NCI-H446 treated with DMSO at 0.1 percent for 48 hours (cell line): ENCODE measurements at regions not wholly inside any gene's neighbourhood (a gene's known extent, or its start where the extent isn't known, plus 50 kb on each side); places are given as distances from the start of the nearest gene placed in this dataset.

Source experiments
- DNase-seq: peaks from one replicate; lab custom pipeline; 2025; lab: John Stamatoyannopoulos, UW

DNA sequence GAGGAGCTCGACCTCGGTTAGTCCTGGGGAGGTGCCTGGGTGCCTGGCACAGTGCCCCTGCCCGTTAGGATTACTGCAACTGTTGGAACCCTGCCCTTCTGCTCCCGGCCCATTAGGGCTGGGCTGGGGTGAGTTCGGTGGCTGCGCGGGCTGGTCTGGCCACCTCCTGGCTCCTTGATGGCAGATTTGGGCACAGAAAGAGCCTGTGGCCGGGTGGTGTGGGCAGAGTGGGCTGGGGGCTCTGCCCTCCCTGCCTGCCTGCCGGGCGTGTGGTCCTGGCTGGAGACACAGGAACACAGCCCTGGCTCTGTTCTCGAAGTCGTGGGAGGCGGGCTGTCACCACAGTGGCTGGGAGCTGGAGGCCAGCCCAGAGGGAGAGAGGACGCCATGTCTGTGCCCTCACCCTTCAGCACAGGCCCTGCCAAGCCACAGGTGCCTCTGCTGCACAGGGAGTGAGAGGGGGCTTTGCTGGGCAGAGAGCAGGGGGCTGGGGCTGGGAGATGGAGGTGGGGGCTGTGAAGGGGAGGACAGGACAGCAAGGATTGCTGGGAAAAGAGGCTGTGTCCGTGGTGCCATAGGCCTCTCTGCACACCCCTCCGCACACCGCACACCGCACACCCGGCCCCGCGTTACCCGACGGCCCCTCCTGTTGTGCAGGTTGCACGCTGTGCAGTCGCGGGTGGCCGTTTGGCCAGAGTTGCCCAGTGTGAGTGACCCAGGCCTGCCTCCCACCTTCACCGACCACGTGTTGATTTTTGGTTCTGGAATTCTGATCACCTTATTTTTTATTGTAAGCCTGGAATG lies 236.6 kb upstream of the GSE1 start:
- DNase-seq = peak; percentile 43

DNA sequence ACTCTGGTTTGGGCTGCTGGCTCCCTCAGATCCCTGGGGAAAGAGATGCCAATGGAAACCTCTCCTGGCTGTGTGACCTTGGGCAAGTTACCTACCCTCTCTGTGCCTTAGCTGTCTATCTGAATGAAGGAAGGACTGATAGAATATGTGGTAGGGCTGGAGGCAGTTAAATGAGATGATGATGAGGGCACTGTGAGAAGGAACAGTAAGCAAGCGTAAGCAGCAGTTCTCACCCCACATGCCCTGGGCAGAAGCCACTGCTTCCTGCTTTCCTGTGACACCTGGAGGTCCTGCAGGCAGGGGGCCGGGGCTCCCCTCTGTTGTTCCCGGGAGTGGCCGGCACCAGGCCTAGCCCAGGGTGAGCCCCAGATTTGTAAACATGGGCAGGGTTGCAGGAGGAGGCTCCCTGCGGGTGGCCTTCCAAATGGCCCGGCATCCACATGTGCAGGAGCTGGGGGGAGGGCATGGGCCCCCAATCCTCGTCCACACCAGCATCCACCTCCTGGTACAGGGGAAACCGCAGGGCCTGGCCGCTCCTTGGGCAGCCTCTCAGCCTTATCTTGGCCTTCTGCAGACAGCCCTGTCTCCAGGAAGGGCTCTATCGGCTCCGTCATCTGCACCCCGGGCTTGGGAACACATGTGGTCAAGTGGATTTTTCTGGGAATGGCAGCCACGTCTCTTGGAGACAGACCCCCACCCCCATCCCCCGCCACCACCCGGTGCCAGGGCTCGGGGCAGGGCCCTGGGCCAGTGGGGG lies 235.6 kb upstream of the GSE1 start:
- DNase-seq = no peak

DNA sequence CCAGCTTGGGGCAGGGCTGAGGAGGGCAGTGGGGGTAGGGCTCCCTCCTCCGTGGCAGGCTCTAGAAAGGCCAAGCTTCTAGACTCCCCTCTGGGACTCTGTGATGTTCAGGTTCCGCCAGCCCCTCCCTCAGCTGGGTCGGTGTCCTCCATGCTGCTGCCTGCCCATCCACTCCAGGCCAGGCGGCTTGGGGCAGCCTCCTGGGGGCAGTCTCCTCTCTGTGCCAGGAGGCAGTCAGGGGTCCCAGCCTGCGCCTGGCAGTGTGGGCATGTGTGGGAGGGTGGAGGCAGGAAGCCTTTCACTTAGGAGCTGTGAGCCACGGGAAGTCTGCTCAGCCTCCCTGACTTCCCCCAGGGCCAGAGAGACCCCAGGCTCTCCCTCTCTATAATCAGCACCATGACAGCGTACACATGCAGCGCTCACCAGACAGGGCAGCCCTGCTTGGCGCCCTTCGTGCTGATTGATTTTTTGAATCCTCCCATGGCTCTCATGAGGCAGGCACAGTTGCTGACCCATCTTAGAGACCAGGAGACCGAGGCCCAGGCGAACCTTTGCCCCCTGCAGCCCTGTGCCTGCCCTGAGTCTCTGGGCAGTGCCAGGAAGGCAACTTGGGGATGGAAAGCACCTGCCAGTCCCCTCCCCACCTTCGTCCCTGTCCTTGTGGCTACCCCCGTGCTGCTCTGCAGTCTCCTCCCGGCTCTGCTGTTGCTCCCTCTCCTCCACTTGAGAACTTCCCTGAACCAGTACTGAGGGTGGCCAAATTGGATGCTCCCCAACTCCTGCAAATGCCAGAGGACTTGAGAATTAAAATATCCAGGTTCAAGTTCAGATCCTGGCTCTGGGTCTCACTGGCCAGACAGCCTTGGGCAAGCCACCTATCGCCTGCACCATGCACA lies 234.7 kb upstream of the GSE1 start:
- no peak for DNase-seq

DNA sequence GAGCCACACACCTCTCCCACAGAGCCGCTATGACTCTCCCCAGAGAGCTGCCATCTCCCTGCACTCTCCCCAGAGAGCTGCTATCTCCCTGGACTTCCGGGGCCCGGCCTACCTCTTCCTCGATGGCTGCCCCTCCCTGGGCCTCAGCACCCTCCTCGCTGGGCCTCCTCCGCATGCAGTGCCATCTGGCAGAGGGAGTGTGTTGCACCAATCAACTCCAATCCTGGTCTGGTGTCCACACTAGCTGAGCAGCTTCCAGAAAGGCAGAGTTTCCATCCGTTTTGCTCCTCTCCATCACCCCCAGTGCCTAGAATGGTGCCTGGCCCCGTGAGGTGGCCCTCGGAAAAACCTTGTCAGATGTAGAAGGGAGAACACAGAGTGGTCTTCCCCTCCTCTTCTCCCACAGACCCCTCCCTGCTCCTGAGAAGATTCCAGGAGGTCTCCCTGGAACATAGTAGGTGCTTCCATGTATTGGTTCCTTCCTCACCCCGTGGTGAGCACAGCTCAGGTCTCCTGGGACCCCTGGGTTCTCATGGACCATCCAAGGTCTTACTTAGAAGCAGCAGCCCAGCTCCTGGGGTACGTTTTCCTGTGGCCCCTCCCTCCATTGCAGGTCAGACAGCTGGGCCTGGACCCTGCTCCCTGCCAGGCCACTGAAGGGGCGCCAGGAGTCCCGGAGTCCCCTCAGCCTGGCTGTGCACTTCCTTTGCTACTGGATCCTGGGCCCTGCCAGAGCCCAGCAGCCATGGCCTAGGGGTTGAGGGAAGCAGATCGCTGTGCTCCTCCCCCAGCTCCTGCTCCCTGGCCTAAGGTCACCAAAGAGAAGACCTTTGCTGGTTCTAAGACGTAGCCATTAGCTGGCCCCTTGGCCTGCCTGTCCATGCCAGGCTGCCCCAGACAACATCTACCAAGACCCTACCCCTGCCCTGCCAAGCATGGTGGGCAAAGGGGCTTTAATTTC lies 233.8 kb upstream of the GSE1 start:
- no peak for DNase-seq

DNA sequence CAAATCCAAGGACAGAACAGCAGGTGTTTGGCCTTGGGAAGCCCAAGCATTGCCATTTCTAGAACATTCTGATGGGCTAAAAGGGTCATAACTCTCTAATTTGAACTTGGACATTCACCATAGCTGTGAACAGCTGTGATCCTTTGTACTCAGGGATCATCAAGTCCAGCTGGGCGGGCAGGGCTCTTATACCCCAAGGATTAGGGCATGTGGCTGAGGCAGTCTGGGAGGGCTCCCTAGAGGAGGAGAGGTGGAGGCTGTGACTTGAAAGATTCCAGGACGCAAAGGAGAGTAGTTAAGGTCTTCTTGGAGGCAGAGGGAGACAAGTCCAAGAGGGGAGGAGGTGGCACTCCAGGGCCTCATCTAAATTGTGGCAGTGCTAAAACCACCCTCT lies 233.1 kb upstream of the GSE1 start:
- no peak for DNase-seq

DNA sequence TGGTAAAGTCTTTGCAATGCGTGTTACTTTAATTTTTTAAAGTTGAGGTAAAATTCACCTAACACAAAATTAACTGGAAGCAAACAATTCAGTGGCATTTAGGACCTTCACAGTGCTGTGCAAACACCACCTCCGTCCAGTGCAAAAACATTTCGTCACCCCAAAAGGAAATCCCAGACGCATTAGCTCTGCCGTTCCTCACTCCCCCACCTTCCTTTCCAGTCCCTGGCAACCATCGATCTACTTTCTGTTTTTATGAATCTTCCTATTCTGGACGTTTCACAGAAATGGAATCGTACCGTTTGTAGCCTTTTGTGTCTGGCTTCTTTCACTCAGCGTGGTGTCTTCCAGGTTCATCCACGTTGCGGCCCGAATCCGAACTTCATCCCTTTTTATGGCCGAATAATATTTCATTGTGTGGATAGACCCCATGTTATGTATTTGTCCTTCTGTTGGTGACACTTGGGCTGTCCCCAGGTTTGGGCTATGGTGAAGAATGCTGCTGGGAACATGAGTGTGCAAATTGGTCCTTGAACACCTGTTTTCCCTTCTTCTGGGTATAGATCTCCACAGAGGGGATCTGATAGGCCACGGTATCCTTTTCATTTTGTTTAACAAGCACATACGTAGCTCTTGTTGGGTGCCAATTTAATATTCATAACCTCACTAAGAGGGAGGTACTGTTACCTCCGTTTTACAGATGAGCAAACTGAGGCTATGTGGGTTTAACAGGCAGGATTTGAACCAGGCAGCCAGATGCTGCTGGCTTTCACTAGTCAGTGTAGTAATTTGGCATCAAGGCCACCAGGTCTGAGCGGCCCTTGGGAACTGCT lies 232.0 kb upstream of the GSE1 start:
- DNase-seq = no peak

DNA sequence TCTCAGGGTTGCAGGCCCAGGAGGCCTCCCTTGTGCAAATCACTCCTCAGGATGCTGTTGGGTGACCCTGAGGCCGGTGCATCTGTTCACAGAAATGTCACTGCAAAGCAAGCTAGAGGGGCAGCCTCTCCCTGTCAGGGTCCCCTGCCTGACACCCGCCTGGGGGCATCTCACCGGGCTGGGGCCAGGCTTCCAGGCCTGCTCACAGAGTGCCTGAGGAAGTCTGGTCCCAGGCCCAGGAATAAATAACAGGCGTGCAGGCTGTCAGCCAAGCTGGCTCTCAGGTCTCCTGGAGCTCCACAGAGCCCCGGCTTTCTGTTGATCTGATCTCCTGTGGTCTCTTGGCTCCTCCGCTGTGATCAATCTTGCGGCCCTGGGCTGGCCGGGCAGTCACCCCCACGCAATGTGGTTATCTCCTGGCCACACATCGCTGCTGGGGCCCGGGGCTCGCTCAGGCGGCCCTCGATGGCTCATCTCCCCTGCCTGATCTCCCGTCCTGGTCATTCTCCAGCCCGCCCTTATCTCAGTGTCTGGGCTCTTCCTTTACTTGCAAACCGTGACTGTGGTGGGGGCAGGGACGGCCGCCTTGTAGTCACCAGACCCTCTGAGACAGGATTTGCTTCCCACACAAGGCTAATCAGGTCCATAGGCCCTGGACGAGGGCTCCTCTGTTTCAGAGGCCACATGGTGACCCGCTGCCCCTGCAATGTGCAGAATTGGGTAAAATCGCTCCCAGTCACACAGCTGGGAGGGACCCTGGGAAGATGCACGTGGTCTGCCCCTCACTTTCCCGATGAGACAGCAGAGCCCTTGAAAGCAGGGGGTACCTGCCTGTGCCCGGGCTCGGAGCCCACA lies 231.2 kb upstream of the GSE1 start:
- DNase-seq = peak; percentile 18

DNA sequence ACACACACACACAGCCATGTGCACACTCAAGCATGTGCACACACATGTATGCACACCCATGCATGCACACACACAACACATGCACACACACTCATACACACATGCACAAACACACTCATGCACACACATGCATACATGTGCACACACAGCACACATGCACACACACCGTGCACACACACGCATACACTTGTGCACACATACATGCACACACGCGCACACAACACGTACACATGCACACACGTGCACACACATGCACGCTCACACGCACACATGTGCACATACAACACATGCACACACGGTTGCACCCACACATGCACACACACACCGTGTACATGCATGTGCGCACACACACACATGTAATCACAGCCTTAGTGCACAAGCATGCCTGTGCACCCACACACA lies 230.4 kb upstream of the GSE1 start:
- DNase-seq = no peak

DNA sequence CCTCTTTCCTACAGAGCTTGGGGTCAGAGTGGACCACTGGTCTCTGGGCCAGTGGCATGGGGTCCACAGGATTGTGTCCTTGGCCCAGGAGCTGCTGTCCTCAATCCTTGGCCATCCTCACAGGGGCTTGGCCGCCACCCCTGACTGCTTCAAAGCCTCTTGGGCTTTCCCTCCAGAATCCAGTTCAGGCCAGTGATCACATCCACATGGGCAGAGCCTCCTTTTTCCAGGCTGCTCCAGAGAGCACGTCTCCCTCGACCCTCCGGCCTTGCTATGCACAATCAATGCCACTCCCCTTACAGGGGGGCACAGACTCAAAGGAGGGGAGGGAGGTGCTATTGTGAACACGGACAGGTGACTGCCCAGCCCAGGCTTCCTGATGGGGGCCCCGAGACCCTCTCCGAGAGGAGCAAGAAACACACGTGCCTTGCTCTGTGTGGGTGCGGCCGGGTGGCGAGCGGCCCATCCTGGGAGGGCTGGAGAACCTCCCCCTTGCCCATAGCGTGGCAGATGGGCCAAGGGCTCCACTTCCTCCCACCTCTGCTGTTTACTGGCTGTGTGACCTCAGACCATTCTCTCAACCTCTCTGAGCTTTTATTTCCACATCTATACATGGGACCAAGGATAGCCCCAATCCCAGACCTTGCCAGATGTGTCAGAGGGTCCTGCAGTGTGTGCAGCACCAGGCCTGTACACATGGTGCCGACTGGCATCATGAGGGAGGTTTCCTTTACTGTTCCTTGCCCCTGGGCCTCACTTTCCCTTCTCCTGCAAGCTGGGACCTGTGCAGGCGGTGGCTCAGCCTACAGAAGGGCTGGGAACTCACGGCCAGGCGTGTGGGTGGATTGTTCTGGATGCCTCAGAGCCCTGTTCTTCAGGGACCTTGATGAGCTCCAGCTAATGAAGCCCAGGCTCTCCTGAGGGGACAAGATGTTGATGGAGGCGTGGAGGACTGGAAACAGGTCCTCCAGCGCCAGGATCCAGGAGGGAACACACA lies 229.0 kb upstream of the GSE1 start:
- no peak for DNase-seq

DNA sequence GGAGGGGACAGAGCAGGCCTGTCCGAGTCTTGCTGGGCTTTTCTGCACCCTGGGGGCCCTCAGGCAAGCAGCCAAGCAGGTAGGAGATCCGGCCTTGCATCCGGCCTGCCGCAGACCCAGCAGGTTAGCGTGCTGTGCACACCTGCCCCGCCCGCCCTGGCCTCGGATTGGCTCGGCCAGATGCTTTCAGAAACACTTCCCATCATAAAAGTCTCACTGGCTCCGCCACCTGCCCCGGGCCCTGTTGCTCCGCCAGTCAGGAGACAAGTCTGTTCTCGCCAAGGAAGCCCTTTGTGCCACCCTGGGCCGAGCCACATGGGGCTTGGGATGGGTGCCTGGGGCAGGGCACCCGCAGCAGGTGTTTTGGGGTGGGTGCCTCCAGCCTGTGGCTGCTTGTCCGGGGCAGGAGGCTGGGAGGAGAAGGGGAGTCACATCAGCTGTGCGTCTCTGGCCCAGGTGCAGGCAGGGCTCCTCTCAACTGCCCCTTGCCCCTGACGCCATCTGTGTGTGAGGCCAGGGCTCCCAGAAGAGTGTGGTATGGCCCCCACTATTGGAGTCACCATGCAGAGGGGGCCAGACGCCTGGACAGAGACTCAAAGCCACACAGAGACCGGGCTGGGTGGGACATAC lies 228.2 kb upstream of the GSE1 start:
- no peak for DNase-seq

DNA sequence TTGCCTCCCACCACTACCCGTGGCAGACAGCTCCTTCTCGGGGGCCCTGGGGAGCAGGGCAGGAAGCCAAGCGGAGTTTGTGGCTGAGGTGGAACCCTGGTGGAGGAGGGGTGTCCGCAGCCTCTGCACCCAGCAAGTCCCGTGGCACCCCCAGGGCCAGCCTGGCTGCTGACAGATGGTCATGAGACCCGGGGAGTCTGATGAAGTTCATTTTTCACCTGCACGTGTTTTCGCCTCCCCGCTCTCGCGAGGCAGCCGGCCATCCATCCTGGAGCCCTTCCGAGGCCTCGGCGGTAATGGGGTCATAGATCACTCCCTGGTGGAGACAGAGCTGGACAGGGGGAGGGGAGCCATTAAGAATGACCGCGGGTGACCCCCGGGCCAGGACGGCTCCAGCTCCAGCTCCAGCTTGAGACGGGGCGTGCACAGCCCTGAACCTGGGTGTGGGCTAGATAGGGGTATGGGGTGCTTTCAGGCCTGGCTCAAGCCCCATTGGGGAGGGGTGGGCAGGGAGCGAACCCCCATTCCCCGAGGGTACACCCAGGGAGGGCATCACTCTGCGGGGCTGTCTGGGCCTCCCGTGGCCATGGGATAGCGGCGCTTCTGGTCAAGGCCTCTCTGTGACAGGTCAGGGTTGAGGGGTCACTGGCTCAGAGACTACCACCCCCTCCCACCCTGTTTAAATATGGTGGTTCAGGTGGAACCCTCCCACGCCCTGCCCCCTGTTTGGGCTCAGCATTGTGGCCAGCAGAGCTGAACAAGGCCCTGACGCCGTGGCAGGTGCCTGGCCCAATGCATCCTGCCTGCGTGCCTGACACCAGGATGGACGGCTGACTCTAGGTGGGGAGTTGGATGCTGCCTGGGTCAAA lies 227.4 kb upstream of the GSE1 start:
- no peak for DNase-seq

DNA sequence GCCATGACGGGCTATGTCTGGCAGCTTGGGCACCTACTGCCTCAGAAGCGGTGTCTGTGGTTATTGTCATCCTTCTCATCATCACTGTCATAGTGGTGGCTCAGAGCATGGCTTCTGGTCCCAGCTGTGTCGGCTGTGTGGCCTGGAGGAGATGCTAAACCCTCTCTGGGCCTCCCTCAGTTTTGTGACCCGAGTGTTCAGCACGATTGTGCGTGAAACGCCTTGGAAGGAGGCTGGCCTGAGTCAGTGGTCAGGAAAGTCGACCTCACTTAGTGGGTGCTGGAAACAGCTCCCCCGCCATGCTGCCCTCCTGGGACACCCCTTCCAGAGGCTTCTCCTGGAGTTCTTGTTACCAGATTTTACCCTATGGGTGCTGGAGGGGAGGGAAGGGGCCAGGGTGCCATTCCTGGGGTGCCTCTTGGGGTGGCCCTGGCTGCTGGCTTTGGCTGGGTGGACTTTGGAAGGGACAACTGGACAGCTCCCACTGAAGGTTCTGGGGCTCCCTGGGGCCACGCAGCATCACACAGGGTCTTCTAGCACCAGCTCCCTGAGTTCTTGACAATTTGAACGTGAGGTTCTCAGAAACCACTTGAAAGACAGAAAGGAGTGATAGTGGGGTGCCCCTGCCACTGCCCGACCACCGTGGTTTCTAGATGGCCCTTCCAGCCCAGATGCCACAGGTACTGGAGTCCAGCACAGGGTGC lies 226.5 kb upstream of the GSE1 start:
- DNase-seq = no peak

DNA sequence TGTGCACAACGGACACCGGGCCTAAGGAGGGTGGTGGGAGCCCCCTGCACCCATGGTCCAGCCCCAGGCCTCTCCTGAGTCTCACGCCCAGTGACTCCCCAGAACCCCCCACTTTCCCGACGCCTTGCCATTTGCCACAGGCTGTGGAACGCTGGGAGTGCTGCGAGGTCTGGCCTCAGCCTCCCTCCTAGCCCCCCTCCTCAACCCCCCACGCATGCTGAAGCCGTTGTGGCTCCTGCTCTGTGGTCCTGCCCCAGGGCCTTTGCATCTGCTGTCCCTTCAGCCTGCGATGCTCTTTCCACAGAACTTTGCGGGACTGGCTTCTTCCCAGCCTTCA lies 226.0 kb upstream of the GSE1 start:
- no peak for DNase-seq

DNA sequence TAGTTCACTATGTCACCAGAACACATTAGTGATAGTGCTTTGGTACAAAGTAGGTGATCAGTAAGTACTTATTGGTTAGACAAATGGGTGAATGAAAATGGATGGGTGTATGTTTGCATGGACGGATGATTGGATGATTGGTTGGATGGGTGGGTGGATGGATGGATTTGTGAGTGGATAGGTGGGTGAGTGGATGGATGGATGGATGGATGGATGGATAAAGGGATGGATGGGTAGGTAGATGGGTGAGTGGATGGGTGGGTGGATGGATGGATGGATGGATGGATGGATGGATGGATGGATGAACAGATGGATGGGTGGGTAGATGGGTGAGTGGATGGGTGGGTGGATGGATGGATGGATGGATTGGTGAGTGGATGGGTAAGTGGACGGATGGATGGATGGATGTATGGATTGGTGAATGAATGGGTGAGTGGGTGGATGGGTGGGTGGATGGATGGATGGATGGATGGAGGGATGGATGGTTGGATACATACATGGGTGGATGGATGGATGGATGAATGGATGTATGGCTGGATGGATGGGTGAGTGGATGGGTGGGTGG lies 225.3 kb upstream of the GSE1 start:
- DNase-seq = no peak

DNA sequence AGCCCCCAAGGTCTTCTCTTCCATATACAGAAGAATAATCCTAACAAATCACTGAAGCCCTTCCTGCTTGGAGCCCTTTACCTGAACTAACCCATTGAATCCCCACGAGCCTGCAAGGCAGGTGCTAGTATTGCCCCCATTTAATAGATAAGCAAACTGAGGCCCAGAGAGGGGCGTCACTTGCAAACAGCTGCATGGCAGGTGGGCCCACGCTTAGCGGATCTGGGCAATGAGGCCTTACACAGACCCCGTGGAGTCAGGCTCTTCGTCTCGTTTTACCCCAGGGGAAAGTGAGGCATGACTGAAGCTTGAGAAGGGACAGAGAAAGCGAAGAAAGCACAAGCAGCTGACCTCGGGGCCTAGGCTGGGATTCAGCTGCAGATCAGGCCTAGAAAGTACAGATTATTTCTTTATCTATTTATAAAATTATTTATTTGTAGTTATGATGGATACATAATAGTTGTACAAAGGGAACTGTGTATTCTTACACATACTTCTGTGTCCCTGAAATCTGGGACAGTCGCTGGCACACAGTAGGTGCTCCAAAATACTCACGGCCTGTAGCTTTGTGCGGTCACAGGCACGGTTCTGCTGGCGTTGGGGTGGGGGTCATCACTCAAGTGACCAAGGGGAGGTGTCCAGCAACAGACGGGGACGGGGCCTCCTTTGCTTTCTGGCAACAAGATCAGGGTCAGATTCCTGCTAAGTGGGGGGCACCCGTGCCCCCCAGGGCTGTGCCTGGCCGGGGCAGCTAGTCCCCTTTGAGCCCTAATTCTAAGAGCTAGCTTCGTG lies 223.2 kb upstream of the GSE1 start:
- no peak for DNase-seq
